GM13976 (cell line): ENCODE measurements at regions not wholly inside any gene's neighbourhood (a gene's known extent, or its start where the extent isn't known, plus 50 kb on each side); places are given as distances from the start of the nearest gene placed in this dataset.

ENCODE experiments used
- DNase-seq: peaks from one replicate; pipeline ENCODE4 v3.0.0; 2012; ENCODE audit warnings: low spot score
- CTCF ChIP-seq: IDR thresholded peaks from 2 replicates; pipeline ENCODE4 v1.5.1; 2012; ENCODE audit warnings: borderline replicate concordance, mild to moderate bottlenecking; ENCODE audit not compliant: insufficient read depth; ENCODE audit errors: extremely low read depth, missing control alignments, control extremely low read depth
- in situ Hi-C: fragments of 300-500 bp; cut with MboI; formaldehyde crosslinking; loops from one replicate; pipeline ENCODE4 v1.12.0; 2022; ENCODE audit warnings: low sequenced_read_pairs, mixed read lengths, inconsistent platforms; ENCODE audit not compliant: unreplicated experiment

GRCh38 chr15:87489456-87489855 lies 767.1 kb downstream of the NTRK3 start:
- TF ChIP-seq CTCF: no peak
- in situ Hi-C loops: no loop called here
- DNase-seq: no peak

GRCh38 chr15:87487484-87487883 lies 769.1 kb downstream of the NTRK3 start:
- TF ChIP-seq CTCF: no peak
- in situ Hi-C loops: no loop called here
- DNase-seq: no peak

GRCh38 chr15:87483468-87483867 lies 773.1 kb downstream of the NTRK3 start:
- in situ Hi-C loops: no loop called here
- TF ChIP-seq CTCF: no peak
- no peak for DNase-seq

DNA sequence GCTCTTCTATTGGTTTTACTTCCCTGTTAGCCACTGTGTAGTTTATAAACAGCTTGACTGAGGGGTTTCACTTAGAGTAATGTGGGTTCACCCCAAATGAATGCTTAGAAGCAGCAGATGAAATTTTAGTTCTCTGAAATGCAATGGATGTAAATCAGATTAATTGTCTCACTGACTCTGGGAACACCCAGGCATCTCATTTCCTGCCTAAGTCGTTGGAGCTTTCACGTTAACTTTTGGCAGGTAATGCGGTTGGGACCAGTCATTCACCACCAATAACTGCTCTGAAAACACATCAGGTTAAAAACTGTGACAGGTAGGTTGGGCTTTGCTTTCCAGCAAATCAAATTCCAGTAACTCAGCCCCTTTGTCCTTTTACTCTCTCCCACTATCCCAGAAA lies 775.4 kb downstream of the NTRK3 start:
- no peak for TF ChIP-seq CTCF
- DNase-seq: no peak
- in situ Hi-C loops: no loop called here

DNA sequence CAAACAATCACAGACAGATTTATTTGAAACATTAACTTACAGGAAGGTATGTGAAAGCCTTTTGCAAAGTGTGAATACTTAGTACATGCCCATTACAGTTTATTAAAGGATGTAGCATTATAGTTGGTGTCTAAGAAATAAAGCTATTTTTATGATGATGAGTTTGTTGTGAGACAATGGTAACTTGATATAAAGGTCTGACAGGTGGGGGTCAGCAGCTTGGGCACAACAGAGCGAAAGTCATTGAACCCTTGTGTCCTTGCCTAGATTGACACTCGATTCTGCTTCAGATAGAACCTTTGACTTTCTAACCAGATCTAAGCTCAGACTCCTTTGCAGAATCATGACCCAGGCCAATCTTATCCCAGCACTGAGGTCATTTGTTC lies 777.9 kb downstream of the NTRK3 start:
- DNase-seq: no peak
- in situ Hi-C loops: no loop called here
- TF ChIP-seq CTCF: no peak

- in situ Hi-C loops: no loop called here
- no peak for TF ChIP-seq CTCF
- DNase-seq: no peak
Measured at GRCh38 chr15:87477737-87478686, 778.5 kb downstream of the NTRK3 start.
